NCI-H2081 treated with DMSO at 0.1 percent for 48 hours (cell line): ENCODE measurements at regions not wholly inside any gene's neighbourhood (a gene's known extent, or its start where the extent isn't known, plus 50 kb on each side); places are given as distances from the start of the nearest gene placed in this dataset.
"Not testable (repeated sequence)": the region's sequence is repeated elsewhere in the genome, so short reads cannot be mapped to it uniquely, and the experiment has no call there.

ENCODE experiments used
- DNase-seq: peaks from one replicate; lab custom pipeline; 2025; lab: John Stamatoyannopoulos, UW

GRCh38 chr18:67007999-67008398, 404.1 kb upstream of the CDH19 start:
- no peak for DNase-seq

- no peak for DNase-seq
Measured at GRCh38 chr18:67007085-67007484, 403.2 kb upstream of the CDH19 start.

DNA sequence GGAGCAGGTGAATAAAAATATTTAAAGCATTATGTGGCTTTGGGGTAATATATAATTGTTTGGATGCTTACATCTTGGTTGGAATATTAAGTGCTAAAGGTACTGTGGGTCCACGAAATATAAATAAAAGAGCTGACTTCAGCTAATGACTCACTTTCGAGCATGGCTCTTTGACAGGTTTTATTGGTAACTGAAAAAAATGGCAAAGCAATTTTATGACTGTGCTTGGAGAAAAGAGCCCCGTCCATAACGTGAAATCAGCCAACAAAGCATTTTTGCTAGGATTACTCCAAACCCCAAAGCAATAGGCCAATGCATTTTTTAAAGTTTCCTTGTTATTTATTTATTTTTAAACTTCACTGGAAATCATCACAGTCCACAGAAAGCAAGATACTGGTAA, 397.2 kb upstream of the CDH19 start:
- DNase-seq, result no peak

- no peak for DNase-seq
Measured at GRCh38 chr18:66999003-66999402, 395.1 kb upstream of the CDH19 start.

GRCh38 chr18:66995270-66995669, 391.4 kb upstream of the CDH19 start:
- no peak for DNase-seq

GRCh38 chr18:66994790-66995189, 390.9 kb upstream of the CDH19 start:
- no peak for DNase-seq

DNA sequence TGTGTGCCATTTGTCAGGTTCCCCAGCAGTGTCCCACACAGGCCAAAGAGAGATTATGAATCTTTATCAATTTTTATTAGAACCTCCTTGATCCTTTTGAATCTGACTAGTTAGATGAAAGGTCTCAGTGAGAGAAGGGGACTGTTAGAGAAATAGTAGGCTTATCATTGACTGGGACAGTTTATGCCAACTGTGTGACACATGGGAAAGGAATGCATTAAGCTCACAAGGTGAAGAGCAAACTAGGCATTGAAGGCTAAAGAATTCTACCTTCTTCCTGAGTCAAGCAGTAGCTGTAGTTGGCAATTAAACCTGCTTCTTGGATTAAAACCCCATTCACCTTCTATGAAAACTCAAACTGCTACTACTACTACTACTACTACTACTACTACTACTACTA, 389.6 kb upstream of the CDH19 start:
- no peak for DNase-seq

GRCh38 chr18:66990909-66991308, 387.0 kb upstream of the CDH19 start:
- DNase-seq, result no peak

DNA sequence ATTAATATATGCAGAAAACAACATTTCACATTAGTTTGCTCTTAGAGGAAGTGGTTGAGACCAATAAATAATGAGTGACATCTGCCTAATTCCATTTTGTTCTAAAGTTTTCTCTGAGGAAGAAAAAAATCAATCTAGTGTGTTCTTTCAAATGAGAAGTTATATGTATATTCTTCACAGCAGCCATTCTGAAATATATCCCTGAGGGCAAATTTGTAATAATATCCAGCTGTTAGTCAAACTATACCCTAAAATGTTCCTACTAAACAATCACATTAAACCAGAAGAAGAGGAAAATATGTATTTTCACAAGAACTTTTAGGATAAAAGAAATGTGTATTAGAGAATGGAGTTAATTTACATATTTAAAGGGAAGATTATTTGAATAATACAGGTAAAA, 375.1 kb upstream of the CDH19 start:
- DNase-seq, result no peak

- DNase-seq, result no peak
Measured at GRCh38 chr18:66972681-66973080, 368.8 kb upstream of the CDH19 start.

- no peak for DNase-seq
Measured at GRCh38 chr18:66971960-66972359, 368.1 kb upstream of the CDH19 start.

DNA sequence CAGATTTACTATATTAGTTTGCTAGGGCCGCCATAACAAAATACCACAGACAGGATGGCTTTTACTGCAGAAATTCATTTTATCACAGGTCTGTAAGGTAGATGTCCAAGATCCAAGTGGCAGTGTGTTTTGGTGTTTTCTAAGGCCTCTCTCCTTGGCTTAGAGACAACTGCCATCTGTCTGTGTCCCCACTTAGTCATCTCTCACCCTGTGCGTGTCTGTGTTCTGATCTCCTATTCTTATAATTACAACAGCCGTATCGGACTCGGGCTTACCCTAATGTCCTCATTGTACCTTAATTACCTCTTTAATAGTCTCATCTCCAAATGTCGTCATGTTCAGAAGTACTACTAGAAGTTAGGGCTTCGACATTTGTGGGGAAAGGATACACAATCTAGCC, 362.3 kb upstream of the CDH19 start:
- no peak for DNase-seq

- DNase-seq, result no peak
Measured at GRCh38 chr18:66958309-66958708, 354.4 kb upstream of the CDH19 start.

DNA sequence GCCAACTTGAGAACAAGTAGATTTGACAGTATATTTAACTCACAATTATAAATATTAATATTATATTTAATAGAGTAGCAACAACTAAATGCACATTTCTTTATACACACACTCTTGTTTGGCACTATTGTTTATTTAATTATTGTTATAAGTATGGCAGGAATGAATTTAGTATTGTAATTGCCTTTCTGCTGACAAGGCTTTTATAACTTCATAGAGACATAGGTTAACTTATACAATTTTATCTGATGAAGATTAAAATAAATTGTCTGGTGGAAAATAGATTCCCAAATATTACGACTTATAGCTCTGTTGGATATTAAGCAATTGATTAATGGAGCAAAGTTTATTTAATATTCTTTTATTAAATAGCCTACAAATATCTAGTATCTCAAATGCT, 347.9 kb upstream of the CDH19 start:
- no peak for DNase-seq

DNA sequence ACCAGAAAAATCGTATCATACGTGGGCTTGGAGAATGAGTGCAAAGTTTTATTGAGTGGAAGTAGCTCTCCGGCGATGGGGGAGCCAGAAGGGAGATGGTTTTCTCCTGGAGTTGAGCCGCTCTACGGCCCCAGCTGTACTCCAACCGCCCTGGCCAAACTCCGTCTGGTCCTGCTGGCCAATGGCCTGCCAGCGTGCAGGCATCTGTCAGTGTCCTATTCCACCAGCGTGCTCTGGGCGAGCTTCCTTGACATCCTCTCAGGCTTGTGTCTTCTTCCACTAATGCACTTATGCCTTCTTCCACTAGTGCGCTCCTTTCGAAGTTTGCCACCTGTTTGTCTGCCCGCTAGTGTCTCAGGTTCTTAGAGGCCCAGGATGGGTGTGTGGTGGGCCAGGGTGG, 345.5 kb upstream of the CDH19 start:
- DNase-seq, result no peak

DNA sequence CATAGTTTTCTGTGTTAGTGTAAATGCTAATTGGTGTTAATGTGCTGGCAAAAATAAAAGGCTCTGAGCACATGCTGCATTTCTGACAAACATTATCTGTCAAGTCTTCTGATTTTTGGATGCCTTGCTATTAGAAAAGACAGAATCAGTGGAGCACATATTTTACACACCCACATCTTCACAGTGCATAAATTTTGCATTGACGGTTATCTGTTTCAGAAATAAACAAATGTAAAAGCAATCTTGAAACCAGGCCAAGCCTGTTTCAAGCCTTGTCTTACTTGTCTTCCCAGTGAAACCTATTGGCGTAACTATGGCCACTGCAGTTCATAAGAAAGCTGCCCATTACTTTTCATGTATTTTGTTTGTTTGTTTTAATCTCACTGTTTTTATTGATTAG, 333.7 kb upstream of the CDH19 start:
- no peak for DNase-seq

- DNase-seq, result no peak
Measured at GRCh38 chr18:66931010-66931409, 327.1 kb upstream of the CDH19 start.

- DNase-seq, result no peak
Measured at GRCh38 chr18:66916834-66917233, 312.9 kb upstream of the CDH19 start.

GRCh38 chr18:66900837-66901236, 296.9 kb upstream of the CDH19 start:
- DNase-seq, result no peak

DNA sequence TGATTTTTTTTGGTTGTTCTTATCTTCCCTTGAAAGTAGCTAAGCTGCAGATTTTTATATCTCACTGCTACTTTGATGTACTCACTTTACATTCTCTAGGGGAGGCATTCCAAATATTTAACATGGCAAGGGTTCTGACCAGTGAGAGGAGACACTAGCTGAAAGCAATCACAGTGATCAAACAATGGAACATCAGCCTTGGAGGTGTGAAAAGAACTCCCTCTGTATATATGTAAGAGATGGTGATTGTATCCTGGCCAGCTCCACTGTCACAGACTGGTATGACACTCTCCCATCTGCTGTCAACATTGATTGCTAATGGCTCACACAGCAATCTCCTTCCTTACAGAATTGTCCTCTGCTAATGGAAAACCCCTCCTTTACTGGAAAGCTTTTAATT, 291.7 kb upstream of the CDH19 start:
- DNase-seq, result no peak

GRCh38 chr18:66894851-66895250, 291.0 kb upstream of the CDH19 start:
- DNase-seq, result no peak

- not testable (repeated sequence) for DNase-seq
Measured at GRCh38 chr18:66892388-66892787, 288.5 kb upstream of the CDH19 start.

DNA sequence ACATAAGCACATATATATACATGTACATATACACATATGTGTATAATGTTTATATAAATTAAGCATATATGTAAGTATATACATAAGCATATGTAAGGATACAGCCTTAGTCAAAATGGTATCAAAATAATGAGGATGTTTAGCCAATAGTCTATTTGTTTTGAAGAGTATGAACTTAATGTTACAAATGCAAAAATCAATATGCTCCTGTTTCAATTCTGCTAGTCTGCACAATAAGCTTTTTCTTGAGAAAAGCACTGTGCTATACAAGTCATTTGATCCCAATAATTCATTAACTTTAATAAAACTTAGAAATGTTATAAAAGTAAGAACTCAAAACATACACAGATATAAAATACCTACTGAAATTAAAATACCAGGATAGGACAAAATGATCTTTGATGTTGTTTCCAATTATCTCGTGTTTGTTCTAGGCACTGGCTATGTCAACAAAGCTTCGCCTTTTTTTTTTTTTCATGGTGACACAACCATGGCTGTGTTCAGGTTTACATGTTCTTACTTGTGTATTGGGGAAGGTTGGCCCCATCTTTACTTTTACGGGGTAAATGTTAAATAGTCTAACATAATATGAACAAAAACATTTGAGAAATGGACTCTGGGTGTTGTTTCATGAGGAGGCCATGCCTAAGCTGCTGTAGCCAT, 271.1 kb upstream of the CDH19 start:
- no peak for DNase-seq

GRCh38 chr18:66874375-66874774, 270.5 kb upstream of the CDH19 start:
- no peak for DNase-seq

DNA sequence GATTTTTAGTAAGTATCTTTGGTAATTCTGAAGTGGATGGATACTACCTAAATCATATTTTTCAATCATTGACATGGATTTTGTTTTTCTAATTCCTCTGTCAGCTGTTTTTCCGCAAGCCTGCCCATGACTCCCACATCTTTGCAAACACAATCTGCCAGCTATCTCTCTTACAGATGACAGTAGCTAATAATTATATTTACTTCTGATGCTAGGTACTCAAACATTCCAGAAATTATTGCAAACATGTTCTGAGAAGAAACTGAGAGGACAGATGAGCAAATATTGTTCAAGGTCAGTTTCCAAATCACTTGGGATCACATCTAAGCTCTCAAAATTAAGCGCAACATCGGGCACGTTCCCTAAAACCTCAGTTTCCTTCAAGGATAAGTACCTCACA, 270.0 kb upstream of the CDH19 start:
- no peak for DNase-seq
